Cardiac muscle cell (in vitro differentiated cells and primary cell): ENCODE measurements at regions not wholly inside any gene's neighbourhood (a gene's known extent, or its start where the extent isn't known, plus 50 kb on each side); places are given as distances from the start of the nearest gene placed in this dataset.
"Not testable (repeated sequence)": the region's sequence is repeated elsewhere in the genome, so short reads cannot be mapped to it uniquely, and the experiment has no call there.

Experiments
- DNase-seq, 2 donors: peaks; one replicate each; pipeline versions ENCODE4 v3.0.0 to v3.0.0-alpha.2; 2010 to 2017; ENCODE audit warnings: low read depth in 1 of 2, low spot score in 1 of 2
- H3K27ac ChIP-seq: fragments of 200-600 bp; sonication (generic); 2 replicates; pipeline ENCODE4 v1.5.1; 2016
- H3K27me3 ChIP-seq: fragments of 200-600 bp; sonication (generic); 2 replicates; pipeline ENCODE4 v1.6.0; 2016; ENCODE audit warnings: control low read depth
- H3K36me3 ChIP-seq: fragments of 200-600 bp; sonication (generic); 2 replicates; pipeline ENCODE4 v1.5.1; 2016; ENCODE audit warnings: control low read depth
- H3K4me1 ChIP-seq: fragments of 200-600 bp; sonication (generic); 2 replicates; pipeline ENCODE4 v1.8.1; 2017; ENCODE audit warnings: low read depth, mild to moderate bottlenecking, mixed run types
- H3K4me3 ChIP-seq: fragments of 200-600 bp; sonication (generic); 2 replicates; pipeline ENCODE4 v1.5.1; 2016; ENCODE audit warnings: mild to moderate bottlenecking
- H3K9me3 ChIP-seq: fragments of 200-600 bp; sonication (generic); 2 replicates; pipeline ENCODE4 v1.5.1; 2017; ENCODE audit warnings: low read depth, mild to moderate bottlenecking, control low read depth
- CTCF ChIP-seq: IDR thresholded peaks from 2 replicates; pipeline ENCODE4 v1.5.1; 2012; ENCODE audit warnings: low read depth, mild to moderate bottlenecking, low read length

DNA sequence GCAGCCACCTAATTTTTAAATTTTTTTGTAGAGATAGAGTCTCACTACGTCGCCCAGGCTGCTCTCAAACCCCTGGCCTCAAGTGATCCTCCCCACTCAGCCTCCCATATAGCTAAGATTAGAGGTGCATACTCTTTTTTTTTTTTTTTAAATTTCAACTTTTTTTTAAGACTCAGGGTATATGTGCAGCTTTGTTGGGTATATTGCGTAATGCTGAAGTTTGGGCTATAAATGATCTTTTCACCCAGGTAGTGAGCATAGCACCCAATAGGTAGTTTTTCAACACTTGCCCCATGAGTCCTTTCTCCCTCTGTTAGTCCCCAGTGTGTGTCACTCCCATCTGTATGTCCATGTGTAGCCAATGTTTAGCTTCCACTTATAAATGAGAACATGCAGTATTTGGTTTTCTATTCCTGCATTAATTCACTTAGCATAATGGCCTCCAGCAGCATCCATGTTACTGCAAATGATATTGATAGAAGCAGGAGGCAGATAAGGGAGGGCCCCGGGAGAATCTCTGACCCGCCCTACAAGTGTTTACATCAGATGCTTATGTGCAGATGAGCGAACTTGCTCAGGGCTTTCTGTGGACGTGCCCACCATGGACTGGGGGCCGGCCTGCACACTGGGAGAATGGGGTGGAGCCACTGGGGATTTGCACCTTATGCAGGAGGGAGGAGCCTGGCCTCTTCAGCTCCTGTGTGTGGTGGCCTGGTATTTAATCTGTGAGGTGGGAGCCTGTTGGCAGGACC is 110.3 kb upstream of the ZKSCAN2 start:
- Histone ChIP-seq H3K27ac (no peak overlapping the region), H3K4me3 (no peak overlapping the region), H3K27me3 (no peaks in the 10 kb centered on the region), H3K4me1 (no peaks in the 10 kb centered on the region), H3K36me3 (no peaks in the 10 kb centered on the region), H3K9me3 (no peaks in the 10 kb centered on the region)
- no peak for DNase-seq
- TF ChIP-seq CTCF, result no peak

DNA sequence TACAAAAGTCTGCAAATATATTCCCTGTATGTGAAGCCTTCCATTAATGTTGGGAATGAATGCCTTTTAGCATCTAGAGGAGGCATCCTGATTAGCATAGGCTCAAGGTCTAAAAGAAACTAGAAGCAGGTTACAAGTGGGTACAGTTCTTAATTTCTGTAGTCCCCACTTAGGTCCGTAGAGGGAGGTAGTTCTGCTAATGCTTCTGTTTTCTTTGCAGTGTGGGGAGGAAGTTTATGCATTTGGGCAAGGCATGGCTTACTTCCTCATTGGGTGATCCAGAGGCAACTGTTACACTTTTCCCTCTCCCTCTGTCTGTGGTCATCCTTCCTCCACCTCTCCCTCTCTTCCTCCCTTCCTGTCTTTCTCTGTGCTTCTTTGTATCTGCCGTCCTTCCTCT is 108.4 kb upstream of the ZKSCAN2 start:
- no peak for DNase-seq
- no peaks in the 10 kb centered on the region for H3K4me1 ChIP-seq
- no peak overlapping the region for H3K4me3 ChIP-seq
- no peaks in the 10 kb centered on the region for H3K9me3 ChIP-seq
- H3K27me3 ChIP-seq, result no peaks in the 10 kb centered on the region
- no peak for TF ChIP-seq CTCF
- no peak overlapping the region for H3K27ac ChIP-seq
- H3K36me3 ChIP-seq, result no peaks in the 10 kb centered on the region

DNA sequence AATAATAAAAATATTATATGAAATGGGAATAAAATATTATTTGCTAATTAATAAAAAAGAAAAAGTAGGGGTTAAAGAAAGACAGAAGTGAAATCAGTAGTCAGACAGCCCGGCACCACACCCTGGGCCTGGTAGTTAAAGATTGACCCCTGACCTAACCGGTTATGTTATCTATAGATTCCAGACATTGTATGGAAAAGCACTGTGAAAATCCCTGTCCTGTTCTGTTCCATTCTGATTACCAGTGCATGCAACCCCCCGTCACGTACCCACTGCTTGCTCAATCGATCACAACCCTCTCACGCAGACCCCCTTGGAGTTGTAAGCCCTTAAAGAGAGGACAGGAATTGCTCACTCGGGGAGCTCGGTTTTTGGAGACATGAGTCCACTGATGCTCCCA is 101.9 kb upstream of the ZKSCAN2 start:
- H3K9me3 ChIP-seq, H3K27ac ChIP-seq, H3K36me3 ChIP-seq, H3K4me3 ChIP-seq, H3K4me1 ChIP-seq, H3K27me3 ChIP-seq, DNase-seq: not testable (repeated sequence)

- no peak for TF ChIP-seq CTCF
These were observed 86.4 kb upstream of the ZKSCAN2 start for GRCh38 chr16:25344006-25344405.

DNA sequence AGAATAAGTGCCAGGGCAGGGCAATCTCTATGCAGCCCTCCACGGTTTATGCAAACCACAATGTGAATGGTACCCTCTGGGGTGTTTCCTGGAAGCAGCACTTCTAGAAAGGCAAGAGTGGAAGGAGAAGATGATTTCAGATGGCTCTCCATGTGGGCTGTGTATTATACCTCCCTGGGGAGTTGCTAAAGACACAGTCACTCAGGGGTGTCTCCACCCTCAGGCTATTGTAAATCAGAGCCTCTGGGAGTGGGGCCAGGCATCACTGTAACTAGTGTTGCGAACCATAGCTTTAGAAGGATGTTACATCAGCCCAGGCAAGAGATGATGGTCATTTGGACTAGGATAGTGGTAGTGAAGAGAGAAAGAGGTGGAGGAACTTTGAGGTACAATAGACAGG is 83.3 kb upstream of the ZKSCAN2 start:
- Histone ChIP-seq H3K4me3 (no peak overlapping the region), H3K4me1 (no peaks in the 10 kb centered on the region), H3K9me3 (no peaks in the 10 kb centered on the region), H3K27me3 (no peaks in the 10 kb centered on the region), H3K36me3 (no peaks in the 10 kb centered on the region), H3K27ac (no peak overlapping the region)
- TF ChIP-seq CTCF, result no peak
- no peak for DNase-seq

More at GRCh38 chr16:25344006-25344405, 86.4 kb upstream of the ZKSCAN2 start:
- no peak for DNase-seq
- Histone ChIP-seq H3K27ac (no peak overlapping the region), H3K36me3 (no peaks in the 10 kb centered on the region), H3K9me3 (no peaks in the 10 kb centered on the region), H3K4me3 (no peak overlapping the region), H3K27me3 (no peaks in the 10 kb centered on the region), H3K4me1 (no peaks in the 10 kb centered on the region)

- no peaks in the 10 kb centered on the region for H3K36me3 ChIP-seq
- H3K27me3 ChIP-seq, result no peaks in the 10 kb centered on the region
These were observed 60.2 kb upstream of the ZKSCAN2 start for GRCh38 chr16:25317732-25318316.

More at GRCh38 chr16:25317732-25318316, 60.2 kb upstream of the ZKSCAN2 start:
- TF ChIP-seq CTCF, result no peak
- Histone ChIP-seq H3K4me1 (no peaks in the 10 kb centered on the region), H3K4me3 (no peak overlapping the region), H3K27ac (no peak overlapping the region), H3K9me3 (no peaks in the 10 kb centered on the region)
- DNase-seq, result no peak
